PC-3 (cell line): ENCODE measurements at regions not wholly inside any gene's neighbourhood (a gene's known extent, or its start where the extent isn't known, plus 50 kb on each side); places are given as distances from the start of the nearest gene placed in this dataset.
"Not testable (repeated sequence)": the region's sequence is repeated elsewhere in the genome, so short reads cannot be mapped to it uniquely, and the experiment has no call there.

Experiments used
- ATAC-seq: fragments of 200-7000 bp; cut with Tn5 transposase; 2 replicates; pipeline ENCODE4 v1.9.1; 2020; ENCODE audit warnings: mild to moderate bottlenecking, moderate library complexity
- BruUV-seq: library from RNA; stranded (reverse); fragments of 400-500 nt; replicated peaks from 2 replicates; lab custom pipeline; 2021; lab: Mats Ljungman, UMichigan
- CTCF ChIA-PET: fragments of 300-600 bp; sonication (Branson Sonifier 250); formaldehyde crosslinking; loops from one replicate; lab custom pipeline; 2022; ENCODE audit warnings: antibody characterized with exemption; lab: Charles Lee
- POLR2A ChIA-PET: fragments of 300-600 bp; sonication (Branson Sonifier 250); formaldehyde crosslinking; loops from one replicate; lab custom pipeline; 2022; ENCODE audit warnings: antibody characterized with exemption; ENCODE audit not compliant: unreplicated experiment; lab: Charles Lee
- DNase-seq: peaks from one replicate; pipeline ENCODE4 v3.0.0-alpha.2; 2015
- H2AFZ ChIP-seq: fragments of 300-600 bp; sonication (generic); 2 replicates; pipeline ENCODE4 v1.6.0; 2016; ENCODE audit warnings: antibody characterized with exemption, low read length
- H3F3A ChIP-seq: fragments of 300-600 bp; sonication (generic); one replicate; pipeline ENCODE4 v1.6.0; 2017; ENCODE audit warnings: antibody characterized with exemption, low read length, control low read depth, mild to moderate bottlenecking; ENCODE audit not compliant: unreplicated experiment
- H3K27ac ChIP-seq: fragments of 300-600 bp; sonication (generic); 2 replicates; pipeline ENCODE4 v1.5.1; 2016; ENCODE audit warnings: mild to moderate bottlenecking, low read length
- H3K27me3 ChIP-seq: fragments of 300-600 bp; sonication (generic); 2 replicates; pipeline ENCODE4 v1.6.1; 2016; ENCODE audit warnings: low read length, mixed read lengths
- H3K36me3 ChIP-seq: fragments of 300-600 bp; sonication (generic); 2 replicates; pipeline ENCODE4 v1.6.1; 2016; ENCODE audit warnings: low read depth, mixed run types, low read length, mixed read lengths
- H3K4me1 ChIP-seq: fragments of 300-600 bp; sonication (generic); 2 replicates; pipeline ENCODE4 v1.5.1; 2016; ENCODE audit warnings: low read length; ENCODE audit not compliant: insufficient read depth
- H3K4me2 ChIP-seq: fragments of 300-600 bp; sonication (generic); 2 replicates; pipeline ENCODE4 v1.6.0; 2016; ENCODE audit warnings: low read length
- H3K4me3 ChIP-seq: fragments of 300-600 bp; sonication (generic); 2 replicates; pipeline ENCODE4 v1.5.1; 2016; ENCODE audit warnings: mild to moderate bottlenecking, low read length, mixed read lengths
- H3K79me2 ChIP-seq: fragments of 300-600 bp; sonication (generic); 2 replicates; pipeline ENCODE4 v1.6.1; 2017; ENCODE audit warnings: low read length, mixed read lengths
- H3K9ac ChIP-seq: fragments of 300-600 bp; sonication (generic); 2 replicates; pipeline ENCODE4 v1.6.0; 2016; ENCODE audit warnings: mild to moderate bottlenecking, low read length
- H3K9me2 ChIP-seq: fragments of 300-600 bp; sonication (generic); replicated peaks from 2 replicates; pipeline ENCODE4 v1.6.1; 2016; ENCODE audit warnings: mixed run types, low read length, mixed read lengths
- H3K9me3 ChIP-seq: fragments of 300-600 bp; sonication (generic); 2 replicates; pipeline ENCODE4 v1.6.1; 2016; ENCODE audit warnings: low read length, mixed read lengths
- H4K20me1 ChIP-seq: fragments of 300-600 bp; sonication (generic); 2 replicates; pipeline ENCODE4 v1.6.1; 2016; ENCODE audit warnings: low read length, mixed read lengths
- CTCF ChIP-seq: fragments of 300-600 bp; sonication (generic); conservative IDR thresholded peaks from 2 replicates; pipeline ENCODE4 v1.5.1; 2017; ENCODE audit warnings: antibody characterized with exemption, low read depth, mild to moderate bottlenecking, low read length
- EZH2 ChIP-seq: fragments of 300-600 bp; sonication (generic); IDR thresholded peaks from one replicate; pipeline ENCODE4 v1.6.1; 2017; ENCODE audit warnings: antibody characterized with exemption, mild to moderate bottlenecking, low read length; ENCODE audit not compliant: unreplicated experiment
- EZH2phosphoT487 ChIP-seq: fragments of 300-600 bp; sonication (generic); IDR thresholded peaks from 2 replicates; pipeline ENCODE4 v1.6.1; 2018; ENCODE audit warnings: mild to moderate bottlenecking, antibody characterized with exemption, low read length, borderline replicate concordance
- intact Hi-C: fragments of 100-400 bp; cut with micrococcal nuclease; formaldehyde crosslinking; loops from 2 replicates; pipeline ENCODE4 v1.9.0; 2023

GRCh38 chr7:7018290-7018689 lies 164.1 kb upstream of the C1GALT1 start:
- H3K79me2 ChIP-seq = no peaks in the 10 kb centered on the region
- no peaks in the 10 kb centered on the region for H3F3A ChIP-seq
- H3K27me3 ChIP-seq = no peaks in the 10 kb centered on the region
- H3K27ac ChIP-seq = peak overlapping the region; percentile 91
- intact Hi-C loops = loop anchor here (1.0 to 5.0 kb wide), 4 partner anchors 51 to 546 kb away; no protein-coding TSS in a partner anchor
- no peaks in the 10 kb centered on the region for H3K36me3 ChIP-seq
- H4K20me1 ChIP-seq = no peaks in the 10 kb centered on the region
- TF ChIP-seq EZH2 (no peak), CTCF (no peak), EZH2phosphoT487 (no peak)
- no peaks in the 10 kb centered on the region for H3K9me3 ChIP-seq
- POLR2A ChIA-PET = interaction anchor here (0.7 to 1.4 kb wide), 3 partner anchors 78 to 160 kb away, joined by 4 to 12 read pairs (median 6); no protein-coding TSS in a partner anchor
- peak overlapping the region; percentile 36 for H3K9ac ChIP-seq
- 0 out of 2 replicates have a peak overlapping the region, but pooled peaks have one; percentile 16 for H2AFZ ChIP-seq
- peaks cover 57% of the 10 kb centered on the region for H3K4me1 ChIP-seq
- DNase-seq (peak; percentile 75), ATAC-seq (peak; percentile 52)
- CTCF ChIA-PET = interaction anchor here (0.6 to 1.5 kb wide), 4 partner anchors 39 to 85 kb away, joined by 3 to 6 read pairs (median 4); no protein-coding TSS in a partner anchor
- peak overlapping the region; percentile 74 for H3K4me2 ChIP-seq
- H3K4me3 ChIP-seq = peak overlapping the region; percentile 53
- H3K9me2 ChIP-seq = no peaks in the 10 kb centered on the region
- no TSS peak for BruUV-seq

GRCh38 chr7:7032221-7032620 lies 150.1 kb upstream of the C1GALT1 start:
- no TSS peak for BruUV-seq
- intact Hi-C loops = no loop called here
- Histone ChIP-seq H3K79me2 (no peaks in the 10 kb centered on the region), H3K9me2 (no peaks in the 10 kb centered on the region), H3K36me3 (no peaks in the 10 kb centered on the region), H4K20me1 (no peaks in the 10 kb centered on the region), H3K4me3 (no peak overlapping the region), H3K4me1 (no peaks in the 10 kb centered on the region), H3K27me3 (no peaks in the 10 kb centered on the region), H2AFZ (no peak overlapping the region), H3K4me2 (no peak overlapping the region), H3F3A (no peaks in the 10 kb centered on the region), H3K9ac (no peak overlapping the region), H3K27ac (no peak overlapping the region), H3K9me3 (no peaks in the 10 kb centered on the region)
- TF ChIP-seq EZH2 (no peak), EZH2phosphoT487 (no peak), CTCF (no peak)
- ChIA-PET POLR2A (no interaction called here), CTCF (no interaction called here)
- ATAC-seq (no peak), DNase-seq (no peak)

GRCh38 chr7:7035851-7036250 lies 146.5 kb upstream of the C1GALT1 start:
- ATAC-seq = no peak
- no peaks in the 10 kb centered on the region for H3K9me3 ChIP-seq
- H3K4me2 ChIP-seq = no peak overlapping the region
- no peaks in the 10 kb centered on the region for H3K79me2 ChIP-seq
- ChIA-PET POLR2A (no interaction called here), CTCF (no interaction called here)
- H3K9me2 ChIP-seq = no peaks in the 10 kb centered on the region
- H3F3A ChIP-seq = no peaks in the 10 kb centered on the region
- no peaks in the 10 kb centered on the region for H3K36me3 ChIP-seq
- TF ChIP-seq EZH2phosphoT487 (no peak), EZH2 (no peak), CTCF (no peak)
- H4K20me1 ChIP-seq = no peaks in the 10 kb centered on the region
- H3K4me3 ChIP-seq = no peak overlapping the region
- no peak overlapping the region for H3K27ac ChIP-seq
- no peak overlapping the region for H3K9ac ChIP-seq
- intact Hi-C loops = no loop called here
- H2AFZ ChIP-seq = no peak overlapping the region
- no peak for DNase-seq
- H3K4me1 ChIP-seq = no peaks in the 10 kb centered on the region
- H3K27me3 ChIP-seq = no peaks in the 10 kb centered on the region
- no TSS peak for BruUV-seq

GRCh38 chr7:7042286-7042893 lies 140.0 kb upstream of the C1GALT1 start:
- H4K20me1 ChIP-seq, H3K27ac ChIP-seq, H3K4me2 ChIP-seq, ATAC-seq, H3K4me1 ChIP-seq, H3K4me3 ChIP-seq, BruUV-seq, POLR2A ChIA-PET, H3K79me2 ChIP-seq, H3K36me3 ChIP-seq, H3K27me3 ChIP-seq, H3F3A ChIP-seq, H3K9me2 ChIP-seq, CTCF ChIA-PET, H3K9ac ChIP-seq, intact Hi-C loops, H2AFZ ChIP-seq, DNase-seq, H3K9me3 ChIP-seq: not testable (repeated sequence)
